Stimulated activated CD8-positive, alpha-beta memory T cell treated with anti-CD3 and anti-CD28 coated beads, Interleukin-15, amount 100 ng/mL, for 48 hours (primary cell): ENCODE measurements at regions not wholly inside any gene's neighbourhood (a gene's known extent, or its start where the extent isn't known, plus 50 kb on each side); places are given as distances from the start of the nearest gene placed in this dataset.
A peak's percentile ranks its signal among the peaks of the same experiment; 100 is the strongest.

ENCODE experiments used
- DNase-seq, 2 donors: peaks; one replicate each; pipeline ENCODE4 v3.0.0-alpha.2; 2020; ENCODE audit warnings: low read depth in 2 of 2

DNA sequence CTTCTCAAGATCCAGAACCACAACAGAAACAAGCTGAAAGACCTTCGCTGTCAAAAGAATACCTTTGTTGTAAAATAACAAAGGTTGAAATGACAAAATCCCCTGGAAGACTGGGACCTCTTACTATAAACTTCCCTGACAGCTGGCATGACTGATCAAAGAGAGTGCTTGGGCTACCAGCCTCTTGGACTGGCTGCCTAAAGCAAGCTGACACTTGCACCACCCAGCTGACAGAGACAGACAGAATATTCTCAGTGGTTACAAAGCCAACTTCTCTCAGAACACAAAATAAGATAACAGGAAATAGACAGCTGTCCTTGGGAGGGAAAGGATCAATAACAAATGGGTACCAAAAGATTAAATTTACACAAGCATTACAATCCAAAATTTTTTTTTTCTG, 241.7 kb upstream of the SPOCK3 start:
- no peak for DNase-seq

DNA sequence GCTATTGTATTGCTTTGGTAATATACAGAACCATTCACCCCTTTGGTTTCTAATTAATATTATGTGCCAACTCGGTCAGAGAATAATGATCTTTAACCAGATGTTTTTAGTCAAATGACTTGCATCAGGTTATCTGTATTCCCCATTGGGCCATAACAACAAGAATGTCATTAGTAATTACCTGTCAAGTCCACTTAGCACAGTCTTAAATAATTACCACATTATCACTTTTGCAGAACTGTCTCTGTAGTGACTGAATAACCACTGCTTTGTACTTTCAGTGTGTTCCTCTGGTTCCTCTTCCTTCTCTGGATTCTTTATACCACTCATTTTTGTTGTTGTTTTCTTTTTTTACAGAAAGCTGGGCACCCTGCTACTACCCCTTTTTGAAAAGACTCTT, 257.7 kb upstream of the SPOCK3 start:
- no peak for DNase-seq

DNA sequence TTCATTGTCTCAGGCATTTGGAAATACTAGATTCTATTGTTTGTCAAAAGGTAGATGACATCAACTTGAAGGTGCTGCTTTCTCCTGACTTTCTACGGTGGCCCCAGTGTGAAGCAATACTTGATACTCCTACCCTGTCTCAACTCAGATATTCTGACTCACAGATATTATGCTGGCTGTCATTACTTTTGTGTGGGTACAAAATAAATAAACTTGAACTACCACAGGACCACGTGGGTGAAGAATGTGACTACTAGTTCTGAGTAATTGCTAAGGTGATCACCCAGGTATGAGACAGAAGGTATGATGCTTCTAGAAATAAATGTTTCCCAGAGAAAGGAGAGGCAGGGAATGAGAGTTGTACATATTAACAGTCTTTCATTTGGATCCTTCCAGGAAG, 275.3 kb upstream of the SPOCK3 start:
- no peak for DNase-seq

DNA sequence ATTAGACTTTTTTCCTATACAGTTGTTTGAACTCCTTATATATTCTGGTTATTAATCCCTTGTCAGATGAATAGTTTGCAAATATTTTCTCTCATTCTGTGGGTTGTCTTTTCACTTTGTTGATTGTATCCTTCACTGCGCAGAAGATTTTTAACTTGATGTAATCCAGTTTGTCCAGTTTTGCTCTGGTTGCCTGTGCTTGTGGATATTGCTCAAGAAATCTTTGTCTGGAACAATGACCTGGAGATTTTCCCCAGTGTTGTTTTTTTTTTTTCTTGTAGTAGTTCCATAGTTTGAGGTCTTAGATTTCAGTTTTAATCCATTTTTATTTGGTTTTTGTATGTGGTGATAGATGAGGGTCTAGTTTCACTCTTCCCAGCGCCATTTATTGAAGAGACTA, 289.8 kb upstream of the SPOCK3 start:
- no peak for DNase-seq

DNA sequence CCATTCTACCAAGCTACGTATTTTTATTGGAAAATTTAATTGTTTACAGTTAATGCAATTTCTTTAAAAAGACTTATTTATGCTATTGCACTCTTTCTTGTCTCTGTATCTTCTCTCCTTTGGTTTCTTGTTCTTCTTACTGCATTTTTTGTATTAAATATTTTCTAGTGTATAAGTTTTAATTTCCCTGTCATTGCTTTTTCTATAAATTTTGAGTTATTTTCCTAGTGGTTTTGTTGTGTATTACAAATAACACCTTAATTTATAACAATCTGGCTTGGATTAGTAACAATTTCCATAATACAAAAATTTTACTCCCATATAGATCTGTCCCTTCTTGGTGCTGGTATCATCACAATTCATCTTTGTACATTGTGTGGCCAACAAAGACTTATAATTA, 303.5 kb upstream of the SPOCK3 start:
- DNase-seq: no peak

DNA sequence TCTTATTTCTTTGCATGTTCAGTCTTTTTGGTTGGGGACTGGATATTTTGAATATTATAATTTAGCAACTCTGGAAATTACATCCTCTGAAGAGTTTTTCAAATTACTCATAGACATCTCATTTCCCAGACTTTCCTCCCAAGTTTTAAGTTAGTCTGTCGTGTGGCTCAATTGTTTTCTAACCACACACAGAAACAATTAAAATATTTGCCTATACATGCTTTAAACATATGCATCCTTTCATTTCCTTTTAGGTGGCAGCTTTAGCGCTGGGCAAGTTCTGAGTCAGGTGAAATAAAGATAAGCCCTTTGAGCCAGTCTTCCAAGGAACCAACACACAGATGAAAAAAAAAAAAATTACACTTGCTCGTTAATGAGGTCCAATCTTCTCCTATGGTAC, 307.0 kb upstream of the SPOCK3 start:
- no peak for DNase-seq

DNA sequence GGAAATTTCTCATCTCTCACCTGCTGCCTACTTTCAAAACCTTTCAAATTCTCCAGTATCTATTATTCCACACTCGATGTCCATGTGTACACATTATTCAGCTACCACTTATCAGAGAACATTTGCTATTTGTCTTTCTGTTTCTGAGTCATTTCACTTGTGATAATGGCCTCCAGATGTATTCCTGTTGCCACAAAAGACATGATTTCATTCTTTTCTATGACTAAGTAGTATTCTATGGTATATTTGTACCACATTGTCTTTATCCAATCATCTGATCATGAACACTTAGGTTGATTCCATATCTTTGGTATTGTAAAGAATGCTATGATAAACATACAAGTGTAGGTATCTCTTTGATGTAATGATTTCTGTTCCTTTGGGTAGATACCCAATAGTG, 310.1 kb upstream of the SPOCK3 start:
- no peak for DNase-seq

DNA sequence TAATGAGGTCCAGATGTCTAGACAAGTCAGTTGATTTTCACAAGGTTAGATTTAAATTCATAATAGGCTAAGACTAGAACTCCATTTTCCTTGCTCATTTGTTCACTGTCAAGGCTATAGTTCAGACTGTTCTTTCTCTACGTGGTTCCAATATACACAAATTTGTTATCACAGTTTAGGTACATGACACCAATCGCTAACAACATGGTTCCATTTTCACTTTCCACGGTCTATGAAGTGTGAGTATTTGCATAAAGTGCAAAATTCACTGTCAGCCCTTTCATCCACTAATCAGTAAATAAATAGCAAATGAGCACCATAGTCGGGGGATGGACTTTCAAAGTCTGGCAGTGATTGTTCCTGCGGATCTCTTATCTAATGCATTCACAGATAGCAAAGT, 315.7 kb upstream of the SPOCK3 start:
- no peak for DNase-seq

DNA sequence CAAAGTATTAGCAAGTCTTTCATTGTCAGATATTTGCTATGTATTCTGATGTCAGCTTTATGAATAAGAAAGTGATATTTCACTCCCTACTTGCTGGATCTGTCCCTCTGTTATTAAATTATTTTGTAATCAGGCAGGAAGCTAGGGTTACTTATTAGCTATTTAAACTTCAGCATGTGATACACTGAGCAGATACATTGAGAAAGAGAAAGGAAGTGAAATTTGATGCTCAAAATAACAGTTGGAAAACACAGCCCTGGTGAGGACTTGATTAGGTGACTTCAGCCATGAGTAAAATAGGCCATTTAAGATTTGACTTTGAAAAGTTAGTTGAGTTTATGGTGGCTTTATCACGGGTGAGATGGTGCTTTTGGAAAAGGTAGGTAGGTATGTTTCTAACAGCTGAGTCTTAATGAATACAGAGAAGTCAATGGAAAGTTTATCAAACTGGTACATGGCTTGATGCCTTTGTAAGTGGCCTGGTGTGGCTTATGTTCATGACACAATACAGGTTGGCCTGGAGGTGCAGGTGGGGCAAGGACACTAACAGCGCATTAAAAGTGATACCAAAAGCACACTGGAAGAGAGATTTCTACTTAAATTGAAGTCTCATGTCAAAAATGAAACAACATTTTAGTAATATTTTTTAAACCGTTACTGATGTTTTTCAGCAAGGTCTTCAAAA, 321.2 kb upstream of the SPOCK3 start:
- no peak for DNase-seq

DNA sequence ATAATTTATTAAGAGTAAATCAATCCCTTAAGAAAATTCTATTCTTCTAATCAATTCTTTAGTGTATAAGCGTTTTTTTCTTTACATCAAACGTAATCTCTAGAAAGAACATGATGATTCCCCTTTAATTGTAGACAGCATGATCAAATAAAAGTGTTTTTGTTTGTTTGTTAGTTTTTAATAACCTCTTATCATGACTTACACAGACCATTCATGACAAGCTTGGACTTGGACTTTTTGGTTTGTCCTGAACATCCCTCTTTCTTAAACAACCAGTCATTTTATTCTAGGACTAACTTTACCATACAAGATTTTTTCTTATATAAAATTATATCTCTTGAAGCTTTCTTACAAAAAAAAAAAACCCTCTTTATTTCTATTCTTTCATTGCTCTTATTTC, 344.6 kb upstream of the SPOCK3 start:
- no peak for DNase-seq

DNA sequence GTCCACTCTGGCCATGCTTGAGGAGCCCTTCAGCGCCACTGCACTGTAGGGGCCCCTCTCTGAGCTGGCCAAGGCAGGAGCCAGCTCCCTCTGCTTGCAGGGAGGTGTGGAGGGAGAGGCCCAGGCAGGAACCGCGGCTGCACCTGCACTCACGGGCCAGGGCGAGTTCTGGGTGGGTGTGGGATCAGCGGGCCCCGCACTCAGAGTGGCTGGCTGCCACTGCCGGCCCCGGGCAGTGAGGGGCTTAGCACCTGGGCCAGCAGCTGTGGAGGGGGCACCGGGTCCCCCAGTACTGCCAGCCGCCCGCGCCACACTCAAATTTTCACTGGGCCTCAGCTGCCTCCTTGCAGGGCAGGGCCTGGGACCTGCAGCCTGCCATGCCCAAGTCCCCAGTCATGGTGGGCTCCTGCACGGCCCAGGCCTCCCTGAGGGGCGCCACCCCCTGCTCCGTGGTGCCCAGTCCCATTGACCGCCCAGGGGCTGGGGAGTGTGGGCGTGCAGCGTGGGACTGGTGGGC, 347.2 kb upstream of the SPOCK3 start:
- DNase-seq: no peak

DNA sequence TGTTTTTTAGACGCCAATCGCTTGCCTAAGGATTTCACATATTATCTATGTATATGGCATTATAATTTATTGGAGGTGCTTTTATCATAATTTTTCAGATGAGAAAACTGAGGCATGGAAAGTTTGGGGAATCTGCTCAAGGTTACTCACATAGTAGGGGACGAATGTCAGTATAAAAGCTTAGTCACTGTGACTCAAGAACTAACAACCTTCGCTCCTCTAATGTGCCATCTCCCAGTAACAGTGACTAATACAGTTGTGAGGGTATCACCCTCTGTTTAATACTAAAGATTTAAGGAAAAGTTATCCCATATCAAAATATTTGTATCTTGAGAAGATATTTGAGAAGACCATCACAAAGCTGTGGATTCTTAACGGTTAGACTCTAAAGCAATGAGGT, 353.1 kb upstream of the SPOCK3 start:
- DNase-seq: no peak

DNA sequence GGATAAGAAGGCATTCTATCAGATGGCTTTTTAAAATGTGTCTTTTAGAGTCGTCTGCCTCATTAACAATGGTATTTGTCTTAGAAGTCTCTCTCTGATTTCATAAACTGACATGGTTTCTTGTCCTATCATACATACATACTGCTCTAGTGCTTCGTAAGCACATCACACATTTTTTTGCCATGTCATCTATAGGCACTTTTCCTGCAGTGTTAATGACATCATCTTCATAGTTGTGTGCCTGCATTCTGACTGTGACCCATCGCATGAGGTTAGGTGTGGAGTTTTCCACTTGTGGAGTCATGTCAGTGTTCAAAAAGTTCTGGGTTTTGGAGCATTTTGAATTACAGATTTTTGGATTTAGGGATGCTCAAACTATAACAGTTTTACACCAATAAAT, 361.6 kb upstream of the SPOCK3 start:
- no peak for DNase-seq

DNA sequence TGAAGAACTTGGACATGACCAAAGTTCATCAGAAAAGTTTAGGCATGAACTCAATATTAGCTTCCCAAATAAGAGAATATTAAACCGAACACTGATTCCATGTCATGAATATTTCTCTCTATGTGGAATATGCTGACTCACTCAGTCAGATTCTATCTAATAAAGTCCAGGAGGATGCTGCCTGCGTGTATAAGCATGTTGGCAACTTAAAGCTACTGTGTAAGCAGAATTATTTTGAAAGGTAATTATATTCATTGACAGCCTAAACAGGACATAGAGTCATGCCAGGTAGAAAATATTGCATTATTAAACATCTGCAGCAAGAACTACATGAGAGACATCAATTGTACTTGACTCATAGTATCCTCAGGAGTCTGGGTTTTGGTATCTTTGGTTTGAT, 367.9 kb upstream of the SPOCK3 start:
- DNase-seq: no peak

DNA sequence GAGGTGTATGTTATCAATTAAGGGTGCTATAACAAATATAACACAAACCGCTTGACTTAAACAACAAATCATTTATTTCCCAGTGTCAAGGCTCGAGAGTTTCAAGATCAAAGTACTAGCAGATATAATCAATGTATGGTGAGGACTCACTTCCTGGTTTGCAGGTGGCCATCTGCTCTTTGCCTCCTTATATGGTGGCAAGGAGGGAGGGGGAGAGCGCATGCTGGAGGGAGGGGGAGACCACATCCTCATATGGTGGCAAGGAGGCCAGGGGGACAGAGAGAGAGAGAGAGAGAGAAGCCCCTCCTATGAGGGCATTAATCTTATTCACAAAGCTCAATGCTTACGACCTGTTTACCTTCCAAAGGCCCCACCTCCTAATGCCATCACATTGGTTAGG, 372.3 kb upstream of the SPOCK3 start:
- no peak for DNase-seq

DNA sequence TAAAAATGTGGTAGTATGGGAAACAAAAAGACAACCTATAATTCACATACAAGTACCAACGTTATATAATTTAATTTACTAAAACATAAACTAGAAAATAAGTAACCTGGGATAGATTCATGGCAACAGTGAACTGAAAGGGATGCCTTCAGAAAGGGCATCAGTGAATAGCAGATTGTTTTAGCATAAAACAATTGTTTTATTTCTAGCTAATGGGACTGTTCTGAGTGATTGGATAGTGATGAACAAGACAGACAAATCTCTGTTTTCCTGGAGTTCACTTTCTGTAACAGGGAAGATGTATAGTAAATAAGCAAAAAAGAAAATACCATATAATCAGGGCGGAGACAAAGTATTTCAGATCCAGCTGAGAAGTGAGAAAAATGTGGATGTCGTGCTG, 379.1 kb upstream of the SPOCK3 start:
- no peak for DNase-seq

DNA sequence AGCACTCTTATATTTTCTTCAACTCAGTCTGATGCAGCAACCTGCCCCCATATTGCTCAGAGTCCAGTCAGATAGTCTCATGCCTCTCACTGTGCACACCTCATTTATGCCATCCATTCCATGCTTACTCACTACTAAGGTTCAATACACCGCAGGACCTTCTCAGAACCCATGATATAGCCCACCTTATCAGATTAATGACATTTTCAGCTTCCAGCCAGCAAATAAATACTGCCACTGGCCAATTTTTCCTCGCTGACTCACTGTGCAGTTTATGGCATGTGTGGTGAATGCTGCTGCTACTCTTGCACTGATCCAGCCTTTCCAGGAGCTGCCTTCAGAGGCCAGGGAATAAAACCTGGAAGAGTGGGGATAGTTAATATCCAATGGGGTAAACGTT, 380.6 kb upstream of the SPOCK3 start:
- DNase-seq: no peak

DNA sequence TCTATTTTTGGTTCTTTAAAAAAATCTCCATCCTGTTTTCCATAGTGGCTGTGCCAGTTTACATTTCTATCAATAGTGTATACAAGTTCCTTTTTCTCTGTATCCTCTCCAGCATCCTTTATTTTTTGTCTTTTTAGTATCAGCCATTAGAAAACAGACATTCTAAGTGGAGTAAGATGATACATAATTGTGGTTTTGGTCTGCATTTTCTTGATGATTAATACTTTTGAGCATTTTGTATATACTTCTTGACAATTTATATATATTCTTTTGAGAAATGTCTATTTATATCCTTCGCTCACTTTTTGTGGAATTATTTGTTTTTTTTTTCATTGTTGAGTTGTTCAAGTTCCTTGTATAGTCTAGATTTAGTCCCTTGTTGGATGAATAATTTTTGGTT, 382.2 kb upstream of the SPOCK3 start:
- no peak for DNase-seq

DNA sequence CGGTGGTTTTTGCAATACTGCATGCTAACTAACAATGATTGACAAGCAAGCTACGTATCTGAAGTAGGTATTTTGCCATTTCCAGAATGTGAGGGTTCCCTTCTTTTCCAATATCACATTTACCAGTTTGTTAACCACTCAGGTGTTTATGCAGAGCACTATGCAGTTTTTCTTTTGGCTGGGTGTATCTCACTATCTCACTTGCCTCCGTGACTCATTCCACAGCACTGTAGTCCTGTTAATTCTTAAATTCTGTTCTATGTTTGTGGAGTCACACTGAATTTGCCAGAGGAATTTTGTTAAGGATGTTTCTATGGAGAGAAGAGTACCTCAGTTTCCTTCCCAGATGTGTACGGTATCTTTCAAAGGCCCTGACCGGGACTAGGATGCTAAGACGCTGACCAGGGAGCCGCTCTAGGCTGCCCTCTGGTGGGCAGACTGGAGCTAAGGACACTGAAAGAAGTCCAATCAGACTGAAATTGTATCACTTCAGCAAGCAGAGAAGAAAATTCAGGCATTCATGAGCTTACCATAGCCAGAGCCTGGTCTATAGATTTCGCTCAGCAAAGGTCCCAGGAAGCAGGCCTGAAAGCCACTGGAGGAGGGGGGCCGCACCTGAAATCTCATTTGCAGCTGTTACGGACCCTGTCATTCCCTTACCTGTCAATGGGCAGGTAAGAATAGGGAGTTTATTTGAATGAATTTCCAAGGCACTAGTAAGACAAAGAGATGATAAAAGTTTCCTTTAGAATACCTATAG, 388.4 kb upstream of the SPOCK3 start:
- DNase-seq: peak in 1 of 2 donors; percentile 9

DNA sequence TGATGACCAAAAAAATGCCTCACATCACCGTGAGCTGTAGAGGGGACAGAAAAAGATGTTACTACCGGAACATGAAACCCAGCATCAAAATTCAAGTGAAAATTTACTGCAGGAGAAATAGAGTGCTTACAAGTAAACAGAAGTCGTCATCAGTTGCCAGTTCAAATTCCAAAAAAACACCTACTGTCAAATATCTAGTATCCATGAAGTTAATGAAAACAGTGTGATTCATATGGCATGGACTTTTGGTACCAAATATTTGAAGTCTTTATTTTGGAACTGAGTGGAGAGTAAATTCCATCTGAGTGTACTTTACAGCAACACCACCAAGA, 388.9 kb upstream of the SPOCK3 start:
- no peak for DNase-seq

DNA sequence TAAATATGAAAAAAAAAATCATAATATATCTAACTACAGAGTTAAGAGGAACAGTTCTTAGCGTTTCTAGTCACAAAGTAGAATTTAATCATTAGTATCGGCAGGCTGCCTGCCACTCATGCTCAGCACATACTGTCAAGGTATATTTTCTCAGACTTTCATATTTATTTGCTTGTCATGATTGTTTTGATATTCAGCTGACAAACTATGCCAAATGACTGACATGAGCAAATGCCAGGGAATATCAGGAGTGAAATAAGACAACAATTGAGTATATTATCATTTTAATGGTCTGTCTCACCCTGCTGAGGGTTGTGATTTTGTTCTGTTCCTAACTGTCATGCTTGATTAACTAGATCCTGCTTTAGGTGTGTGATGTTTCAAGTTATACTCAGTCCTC, 395.0 kb upstream of the SPOCK3 start:
- no peak for DNase-seq

DNA sequence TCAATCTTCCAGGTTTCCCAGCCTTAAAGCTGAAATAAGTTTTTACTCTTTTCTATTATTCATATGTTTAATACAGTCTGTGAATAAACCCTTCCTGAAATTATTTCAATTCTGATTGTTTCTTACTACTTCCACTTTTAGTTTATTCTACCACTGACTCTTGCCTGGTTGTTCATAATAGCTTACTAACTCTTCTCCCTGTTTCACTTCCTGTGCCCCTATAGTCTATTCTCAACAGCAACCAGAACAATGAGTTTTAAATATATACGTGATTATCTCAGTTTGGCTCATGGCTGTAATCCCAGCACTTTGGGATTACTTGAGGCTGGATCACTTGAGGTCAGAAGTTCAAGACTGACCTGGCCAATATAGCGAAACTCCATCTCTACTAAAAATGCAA, 408.0 kb upstream of the SPOCK3 start:
- DNase-seq: no peak

DNA sequence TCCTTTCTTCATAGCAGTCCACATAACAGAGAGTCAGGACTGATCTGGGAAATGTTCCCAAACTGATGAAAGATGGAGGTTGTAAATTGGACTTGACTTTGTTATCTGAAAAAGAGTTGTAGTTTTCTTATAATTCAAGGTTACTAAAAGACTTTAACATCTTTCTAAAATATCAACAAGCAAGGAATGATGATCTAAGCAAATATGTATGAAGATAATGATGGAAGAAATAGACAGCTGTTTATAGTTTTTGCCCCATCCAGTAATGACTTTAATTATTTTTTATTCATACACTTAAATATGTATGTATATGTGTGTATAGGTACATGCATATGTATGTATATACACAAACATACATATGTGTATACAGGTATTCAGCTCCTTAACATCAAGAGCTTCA, 411.1 kb upstream of the SPOCK3 start:
- DNase-seq: no peak

DNA sequence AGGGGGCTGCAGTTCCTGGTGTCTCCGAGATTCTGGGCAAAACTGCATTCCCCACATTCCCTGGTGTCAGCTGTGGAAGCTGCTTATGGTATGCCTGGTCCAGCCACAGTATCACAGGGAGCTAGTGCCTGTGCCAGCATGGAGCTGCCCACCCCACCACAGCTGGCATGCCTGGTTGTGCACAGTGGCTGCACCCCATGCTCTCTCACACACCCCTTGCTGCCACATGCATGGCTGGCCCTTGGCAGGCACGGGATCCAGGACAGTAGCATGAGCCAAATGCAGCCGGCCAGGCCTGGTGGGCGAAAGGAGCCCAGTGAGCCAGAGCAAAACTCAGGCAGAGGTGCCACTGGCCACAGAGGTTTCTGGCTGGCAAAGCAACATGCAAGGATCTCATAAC, 418.0 kb upstream of the SPOCK3 start:
- DNase-seq: no peak
